ENCODE measurements at regions not wholly inside any gene's neighbourhood (a gene's known extent, or its start where the extent isn't known, plus 50 kb on each side); places are given as distances from the start of the nearest gene placed in this dataset.
"Not testable (repeated sequence)": the region's sequence is repeated elsewhere in the genome, so short reads cannot be mapped to it uniquely, and the experiment has no call there.

GRCh38 chr12:9340422-9341259 lies 132.4 kb upstream of the PZP start:
- Histone ChIP-seq H3K9me3 (ENCODE audit: control insufficient read depth, low read depth, low read length) (peaks cover 4% of the 10 kb centered on the region), H3K27me3 (ENCODE audit: control insufficient read depth, insufficient read depth, low read length) (no peaks in the 10 kb centered on the region), H3K4me1 (ENCODE audit: control insufficient read depth, insufficient read depth, low read length) (peaks cover 7% of the 10 kb centered on the region), H3K4me3 (ENCODE audit: low read length) (no peak overlapping the region), H3K36me3 (ENCODE audit: control insufficient read depth, insufficient read depth, low read length) (no peaks in the 10 kb centered on the region), H3K27ac (ENCODE audit: low read length) (no peak overlapping the region)
- WGBS (ENCODE audit: insufficient coverage, low lambda C conversion rate), result 70% methylated on average over 2 of the region's 8 CpGs
- no peak for DNase-seq

DNA sequence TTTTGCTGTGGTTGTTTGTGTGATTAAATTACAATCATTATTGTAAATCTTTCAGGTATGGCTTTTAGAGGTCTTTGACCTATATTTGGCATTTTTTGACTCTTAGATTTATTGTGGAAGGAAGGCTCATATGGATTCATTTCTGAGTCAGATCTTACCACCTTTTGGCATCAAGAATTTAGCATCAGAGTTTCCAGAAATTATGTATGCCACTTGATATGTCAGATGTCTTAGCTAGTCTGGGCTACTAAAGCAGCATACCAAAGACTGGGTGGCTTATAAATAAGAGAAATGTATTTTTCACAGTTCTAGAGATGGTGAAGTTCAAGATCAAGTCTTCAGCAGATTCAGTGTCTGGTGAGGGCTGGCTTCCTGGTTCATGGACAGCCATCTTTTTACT lies 129.5 kb upstream of the PZP start:
- H3K4me1 ChIP-seq (ENCODE audit: control insufficient read depth, insufficient read depth, low read length), result peaks cover 36% of the 10 kb centered on the region
- H3K27ac ChIP-seq (ENCODE audit: low read length), result no peak overlapping the region
- H3K36me3 ChIP-seq (ENCODE audit: control insufficient read depth, insufficient read depth, low read length), result no peaks in the 10 kb centered on the region
- no peaks in the 10 kb centered on the region for H3K27me3 ChIP-seq (ENCODE audit: control insufficient read depth, insufficient read depth, low read length)
- H3K4me3 ChIP-seq (ENCODE audit: low read length), result no peak overlapping the region
- H3K9me3 ChIP-seq (ENCODE audit: control insufficient read depth, low read depth, low read length), result peaks cover 6% of the 10 kb centered on the region
- DNase-seq, result no peak

DNA sequence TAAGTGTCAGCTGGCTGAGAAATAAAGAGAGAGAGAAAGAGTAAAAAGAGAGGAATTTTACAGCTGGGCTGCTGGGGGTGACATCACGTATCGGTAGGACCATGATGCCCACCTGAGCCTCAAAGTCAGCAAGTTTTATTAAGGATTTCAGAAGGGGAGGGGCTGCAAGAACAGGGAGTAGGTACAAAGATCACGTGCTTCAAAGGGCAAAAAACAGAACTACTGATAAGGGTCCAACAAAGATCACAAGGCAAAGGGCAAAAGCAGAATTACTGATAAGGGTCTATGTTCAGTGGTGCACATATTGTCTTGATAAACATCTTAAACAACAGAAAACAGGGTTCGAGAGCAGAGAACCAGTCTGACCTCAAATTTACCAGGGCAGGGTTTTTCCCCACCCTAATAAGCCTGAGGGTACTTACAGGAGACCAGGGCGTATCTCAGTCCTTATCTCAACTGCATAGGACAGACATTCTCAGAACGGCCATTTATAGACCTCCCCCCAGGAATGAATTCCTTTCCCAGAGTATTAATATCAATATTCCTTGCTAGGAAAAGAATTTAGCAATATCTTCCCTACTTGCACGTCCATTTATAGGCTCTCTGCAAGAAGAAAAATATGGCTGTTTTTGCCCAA lies 128.3 kb upstream of the PZP start:
- WGBS (ENCODE audit: insufficient coverage, low lambda C conversion rate), result no CpG with 5 or more reads among the region's 7 CpGs
- peak in 1 of 2 donors; percentile 57 for DNase-seq
- Histone ChIP-seq H3K4me1 (ENCODE audit: control insufficient read depth, insufficient read depth, low read length) (peaks cover 38% of the 10 kb centered on the region), H3K9me3 (ENCODE audit: control insufficient read depth, low read depth, low read length) (peaks cover 12% of the 10 kb centered on the region), H3K27ac (ENCODE audit: low read length) (peak overlapping the region; percentile 86)
- H3K27me3 ChIP-seq (ENCODE audit: control insufficient read depth, insufficient read depth, low read length); H3K4me3 ChIP-seq (ENCODE audit: low read length); H3K36me3 ChIP-seq (ENCODE audit: control insufficient read depth, insufficient read depth, low read length): not testable (repeated sequence)

DNA sequence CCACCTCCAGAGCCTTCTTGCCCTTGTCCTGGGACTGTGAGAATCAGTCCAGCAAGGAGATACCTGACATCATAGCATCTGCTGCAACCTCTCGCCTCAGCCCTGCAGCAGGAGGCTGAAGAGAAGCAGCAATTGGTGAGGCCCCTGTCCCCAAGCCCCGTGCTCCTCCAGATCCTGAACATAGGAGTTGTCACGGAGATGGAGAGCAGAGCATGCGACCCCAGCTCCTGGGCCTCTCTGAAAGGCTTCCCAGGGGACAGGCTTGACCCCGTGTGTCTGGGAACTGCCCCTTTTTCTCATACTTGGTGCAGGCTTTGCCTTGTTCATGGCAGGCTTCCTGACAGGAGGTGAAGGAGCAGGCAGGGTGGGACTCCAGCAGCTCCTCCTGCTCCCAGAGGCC lies 127.7 kb upstream of the PZP start:
- peaks cover 12% of the 10 kb centered on the region for H3K9me3 ChIP-seq (ENCODE audit: control insufficient read depth, low read depth, low read length)
- no peaks in the 10 kb centered on the region for H3K36me3 ChIP-seq (ENCODE audit: control insufficient read depth, insufficient read depth, low read length)
- peaks cover 38% of the 10 kb centered on the region for H3K4me1 ChIP-seq (ENCODE audit: control insufficient read depth, insufficient read depth, low read length)
- WGBS (ENCODE audit: insufficient coverage, low lambda C conversion rate), result no CpG with 5 or more reads among the region's 5 CpGs
- no peak for DNase-seq
- H3K27ac ChIP-seq (ENCODE audit: low read length), result peak overlapping the region; percentile 86
- no peak overlapping the region for H3K4me3 ChIP-seq (ENCODE audit: low read length)
- H3K27me3 ChIP-seq (ENCODE audit: control insufficient read depth, insufficient read depth, low read length), result no peaks in the 10 kb centered on the region

- H3K27me3 ChIP-seq (ENCODE audit: control insufficient read depth, insufficient read depth, low read length), result no peaks in the 10 kb centered on the region
- WGBS (ENCODE audit: insufficient coverage, low lambda C conversion rate), result no CpG with 5 or more reads among the region's 5 CpGs
- H3K27ac ChIP-seq (ENCODE audit: low read length), result peak overlapping the region; percentile 86
- peaks cover 12% of the 10 kb centered on the region for H3K9me3 ChIP-seq (ENCODE audit: control insufficient read depth, low read depth, low read length)
- H3K36me3 ChIP-seq (ENCODE audit: control insufficient read depth, insufficient read depth, low read length), result no peaks in the 10 kb centered on the region
- H3K4me3 ChIP-seq (ENCODE audit: low read length), result no peak overlapping the region
- DNase-seq, result no peak
- peaks cover 38% of the 10 kb centered on the region for H3K4me1 ChIP-seq (ENCODE audit: control insufficient read depth, insufficient read depth, low read length)
These were observed 126.8 kb upstream of the PZP start for GRCh38 chr12:9334964-9335363.

DNA sequence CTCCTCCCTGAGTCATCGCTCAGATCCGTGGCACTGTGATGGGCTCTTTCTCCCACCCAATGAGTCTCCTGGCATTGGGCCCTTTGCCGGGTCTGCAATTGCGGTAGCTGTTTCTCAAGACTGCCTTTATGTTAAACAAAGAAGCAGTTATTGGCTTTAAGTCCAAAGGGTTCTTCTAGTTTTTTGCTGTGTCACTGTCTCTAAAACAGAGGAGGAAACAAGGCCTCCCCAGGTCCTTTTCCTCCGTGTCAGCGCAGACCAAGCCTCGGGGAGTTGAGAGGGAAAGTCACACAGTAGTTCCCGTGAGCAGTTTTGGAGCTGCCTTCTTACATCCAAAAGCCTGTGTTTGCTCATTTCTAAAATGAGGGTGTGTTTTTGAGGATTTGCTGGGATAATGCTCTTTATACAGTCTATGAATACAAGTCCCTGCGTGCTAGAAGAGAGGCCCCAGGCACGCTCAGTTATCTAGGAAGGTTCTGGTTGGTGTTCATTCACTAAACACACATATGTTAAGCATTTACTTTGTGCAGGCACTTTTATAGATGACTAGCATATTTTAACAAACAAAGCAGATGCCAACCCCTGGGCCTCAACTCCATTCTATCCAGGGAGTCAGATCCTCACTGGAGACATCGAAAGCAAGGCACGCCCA lies 126.0 kb upstream of the PZP start:
- Histone ChIP-seq H3K4me3 (ENCODE audit: low read length) (no peak overlapping the region), H3K36me3 (ENCODE audit: control insufficient read depth, insufficient read depth, low read length) (no peaks in the 10 kb centered on the region), H3K9me3 (ENCODE audit: control insufficient read depth, low read depth, low read length) (peaks cover 12% of the 10 kb centered on the region), H3K27me3 (ENCODE audit: control insufficient read depth, insufficient read depth, low read length) (no peaks in the 10 kb centered on the region), H3K27ac (ENCODE audit: low read length) (peak overlapping the region; percentile 86), H3K4me1 (ENCODE audit: control insufficient read depth, insufficient read depth, low read length) (peaks cover 38% of the 10 kb centered on the region)
- DNase-seq, result peak; percentile 57 to 84
- no CpG with 5 or more reads among the region's 12 CpGs for WGBS (ENCODE audit: insufficient coverage, low lambda C conversion rate)

DNA sequence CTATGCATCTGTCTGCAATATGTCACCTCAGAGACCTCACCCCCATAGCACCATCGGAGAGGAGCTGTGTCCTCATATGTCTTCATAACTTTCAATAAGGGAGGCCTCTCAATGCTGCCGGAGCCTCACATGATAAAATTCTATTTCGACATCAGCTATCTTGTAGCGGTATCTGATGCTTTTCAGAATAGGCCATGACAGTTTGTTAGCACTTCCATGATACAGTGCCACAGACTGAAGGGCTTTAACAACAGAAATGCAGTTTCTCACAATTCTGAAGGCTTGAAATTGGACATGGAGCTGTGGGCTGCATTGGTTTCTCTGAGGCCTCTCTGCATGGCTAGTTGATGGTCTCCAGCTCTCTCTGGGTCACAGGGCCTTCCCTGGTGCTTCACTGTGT lies 125.0 kb upstream of the PZP start:
- Histone ChIP-seq H3K4me3 (ENCODE audit: low read length) (no peak overlapping the region), H3K27me3 (ENCODE audit: control insufficient read depth, insufficient read depth, low read length) (no peaks in the 10 kb centered on the region), H3K9me3 (ENCODE audit: control insufficient read depth, low read depth, low read length) (peaks cover 12% of the 10 kb centered on the region), H3K36me3 (ENCODE audit: control insufficient read depth, insufficient read depth, low read length) (no peaks in the 10 kb centered on the region), H3K27ac (ENCODE audit: low read length) (peak overlapping the region; percentile 86), H3K4me1 (ENCODE audit: control insufficient read depth, insufficient read depth, low read length) (peaks cover 38% of the 10 kb centered on the region)
- peak in 1 of 2 donors; percentile 66 for DNase-seq
- WGBS (ENCODE audit: insufficient coverage, low lambda C conversion rate), result no CpG with 5 or more reads among the region's 4 CpGs

DNA sequence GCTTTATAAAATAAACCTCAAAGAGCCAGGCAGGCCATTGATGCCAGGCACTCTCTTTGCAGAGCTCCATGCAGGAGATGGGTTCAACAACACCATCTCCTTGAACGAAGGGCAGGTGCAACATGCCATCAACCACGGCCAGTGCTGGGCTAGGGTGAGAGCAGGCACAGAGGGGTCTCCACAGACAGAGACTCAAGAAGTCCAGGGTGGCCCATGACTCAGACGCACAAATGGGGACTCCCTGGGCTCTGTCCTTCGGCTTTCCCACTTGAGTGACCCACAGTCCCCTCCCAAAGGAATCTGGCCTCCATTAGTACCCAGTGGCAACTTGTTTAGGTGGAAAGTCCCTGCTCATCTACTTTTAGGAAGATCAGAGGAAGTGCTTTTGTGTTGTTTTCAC lies 124.4 kb upstream of the PZP start:
- peaks cover 38% of the 10 kb centered on the region for H3K4me1 ChIP-seq (ENCODE audit: control insufficient read depth, insufficient read depth, low read length)
- WGBS (ENCODE audit: insufficient coverage, low lambda C conversion rate), result no CpG with 5 or more reads among the region's 4 CpGs
- H3K27me3 ChIP-seq (ENCODE audit: control insufficient read depth, insufficient read depth, low read length), result no peaks in the 10 kb centered on the region
- H3K4me3 ChIP-seq (ENCODE audit: low read length), result no peak overlapping the region
- no peak overlapping the region for H3K27ac ChIP-seq (ENCODE audit: low read length)
- H3K9me3 ChIP-seq (ENCODE audit: control insufficient read depth, low read depth, low read length), result peaks cover 12% of the 10 kb centered on the region
- no peaks in the 10 kb centered on the region for H3K36me3 ChIP-seq (ENCODE audit: control insufficient read depth, insufficient read depth, low read length)
- no peak for DNase-seq

GRCh38 chr12:9331218-9331626 lies 123.0 kb upstream of the PZP start:
- peak; percentile 40 to 47 for DNase-seq
- H3K36me3 ChIP-seq (ENCODE audit: control insufficient read depth, insufficient read depth, low read length), result no peaks in the 10 kb centered on the region
- no peak overlapping the region for H3K27ac ChIP-seq (ENCODE audit: low read length)
- H3K9me3 ChIP-seq (ENCODE audit: control insufficient read depth, low read depth, low read length), result peaks cover 8% of the 10 kb centered on the region
- WGBS (ENCODE audit: insufficient coverage, low lambda C conversion rate), result no CpG with 5 or more reads among the region's 5 CpGs
- no peaks in the 10 kb centered on the region for H3K27me3 ChIP-seq (ENCODE audit: control insufficient read depth, insufficient read depth, low read length)
- H3K4me1 ChIP-seq (ENCODE audit: control insufficient read depth, insufficient read depth, low read length), result peaks cover 37% of the 10 kb centered on the region
- no peak overlapping the region for H3K4me3 ChIP-seq (ENCODE audit: low read length)

- no peaks in the 10 kb centered on the region for H3K36me3 ChIP-seq (ENCODE audit: control insufficient read depth, insufficient read depth, low read length)
- peaks cover 15% of the 10 kb centered on the region for H3K4me1 ChIP-seq (ENCODE audit: control insufficient read depth, insufficient read depth, low read length)
- H3K4me3 ChIP-seq (ENCODE audit: low read length), result no peak overlapping the region
- 80% methylated on average over 2 of the region's 5 CpGs for WGBS (ENCODE audit: insufficient coverage, low lambda C conversion rate)
- DNase-seq, result no peak
- H3K27ac ChIP-seq (ENCODE audit: low read length), result no peak overlapping the region
- H3K27me3 ChIP-seq (ENCODE audit: control insufficient read depth, insufficient read depth, low read length), result no peaks in the 10 kb centered on the region
- H3K9me3 ChIP-seq (ENCODE audit: control insufficient read depth, low read depth, low read length), result peaks cover 6% of the 10 kb centered on the region
These were observed 120.8 kb upstream of the PZP start for GRCh38 chr12:9329019-9329418.

All from large intestine (tissue), 3 donors.